ENCODE measurements at regions not wholly inside any gene's neighbourhood (a gene's known extent, or its start where the extent isn't known, plus 50 kb on each side); places are given as distances from the start of the nearest gene placed in this dataset.
A peak's percentile ranks its signal among the peaks of the same experiment; 100 is the strongest.
"Not testable (repeated sequence)": the region's sequence is repeated elsewhere in the genome, so short reads cannot be mapped to it uniquely, and the experiment has no call there.

DNA sequence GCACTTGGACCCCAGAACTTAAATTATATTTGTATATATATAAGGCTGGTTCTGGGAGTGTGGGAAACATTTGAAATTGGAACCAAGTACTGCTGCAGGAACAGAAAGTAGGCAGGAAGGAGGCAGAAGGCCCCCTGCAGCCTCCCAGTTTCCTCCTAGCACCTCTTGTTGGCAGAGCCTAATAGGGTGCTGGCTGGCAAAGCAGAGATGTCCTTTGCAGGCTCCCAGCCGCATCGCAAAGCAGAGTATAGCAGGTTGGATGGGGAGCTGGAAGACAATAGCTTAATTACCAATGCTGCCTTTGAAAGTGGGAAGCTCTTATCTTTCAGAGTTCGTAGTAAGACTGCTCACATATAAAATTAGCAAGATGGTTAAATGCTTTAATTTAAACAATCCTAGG lies 370.8 kb upstream of the C11orf87 start:
- TF ChIP-seq, protein P1, sequence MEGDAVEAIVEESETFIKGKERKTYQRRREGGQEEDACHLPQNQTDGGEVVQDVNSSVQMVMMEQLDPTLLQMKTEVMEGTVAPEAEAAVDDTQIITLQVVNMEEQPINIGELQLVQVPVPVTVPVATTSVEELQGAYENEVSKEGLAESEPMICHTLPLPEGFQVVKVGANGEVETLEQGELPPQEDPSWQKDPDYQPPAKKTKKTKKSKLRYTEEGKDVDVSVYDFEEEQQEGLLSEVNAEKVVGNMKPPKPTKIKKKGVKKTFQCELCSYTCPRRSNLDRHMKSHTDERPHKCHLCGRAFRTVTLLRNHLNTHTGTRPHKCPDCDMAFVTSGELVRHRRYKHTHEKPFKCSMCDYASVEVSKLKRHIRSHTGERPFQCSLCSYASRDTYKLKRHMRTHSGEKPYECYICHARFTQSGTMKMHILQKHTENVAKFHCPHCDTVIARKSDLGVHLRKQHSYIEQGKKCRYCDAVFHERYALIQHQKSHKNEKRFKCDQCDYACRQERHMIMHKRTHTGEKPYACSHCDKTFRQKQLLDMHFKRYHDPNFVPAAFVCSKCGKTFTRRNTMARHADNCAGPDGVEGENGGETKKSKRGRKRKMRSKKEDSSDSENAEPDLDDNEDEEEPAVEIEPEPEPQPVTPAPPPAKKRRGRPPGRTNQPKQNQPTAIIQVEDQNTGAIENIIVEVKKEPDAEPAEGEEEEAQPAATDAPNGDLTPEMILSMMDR (IDR thresholded peaks at IDR 0.05; ENCODE audit: low read depth, low read length), result no peak
- no peak overlapping the region for H3K4me3 ChIP-seq (ENCODE audit: low read depth, low read length)
- in situ Hi-C loops (cut with HindIII; ENCODE audit: low sequenced_read_pairs), result no loop called here
- no peak for DNase-seq (ENCODE audit: low read depth, low spot score)

DNA sequence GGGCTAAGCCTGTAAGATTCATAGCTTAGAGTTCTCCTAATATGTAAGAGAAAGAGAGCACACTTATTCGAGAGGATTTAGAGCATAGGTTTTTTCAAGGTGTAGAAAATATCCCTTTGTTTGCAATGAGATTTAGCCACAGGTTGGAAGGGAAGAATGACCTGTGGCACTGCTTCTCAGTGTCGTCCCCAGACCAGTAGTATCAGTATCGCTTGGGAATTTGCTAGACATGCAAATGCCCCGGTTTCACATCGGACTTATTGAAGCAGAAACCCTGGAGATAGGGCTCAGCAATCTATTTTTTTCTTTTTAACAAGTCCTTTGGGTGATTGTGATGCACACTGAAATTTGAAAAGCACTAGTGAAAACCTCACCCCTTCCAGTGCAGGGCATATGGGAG lies 362.6 kb upstream of the C11orf87 start:
- in situ Hi-C loops (cut with HindIII; ENCODE audit: low sequenced_read_pairs), result no loop called here
- DNase-seq (ENCODE audit: low read depth, low spot score), result no peak

DNA sequence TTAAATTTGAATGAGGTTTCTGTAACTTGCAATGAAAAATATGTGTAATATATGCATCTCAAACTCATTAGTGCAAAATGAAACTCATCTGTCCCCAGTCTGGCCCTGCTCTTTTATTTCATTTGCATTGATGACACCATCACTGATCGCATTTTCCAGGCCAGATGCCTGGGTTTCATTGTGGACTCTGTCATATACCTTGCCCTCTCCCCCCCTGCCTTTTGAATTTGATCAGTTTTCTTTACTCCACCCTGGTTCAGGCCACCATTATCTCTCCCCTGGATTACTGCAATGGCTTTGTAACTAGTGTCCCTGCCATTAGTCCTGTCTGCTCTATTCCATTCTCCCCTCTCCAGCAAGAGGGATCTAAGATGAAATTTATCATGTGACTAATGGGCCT lies 360.6 kb upstream of the C11orf87 start:
- TF ChIP-seq, protein P1 (IDR thresholded peaks at IDR 0.05; ENCODE audit: low read depth, low read length), result no peak
- in situ Hi-C loops (cut with HindIII; ENCODE audit: low sequenced_read_pairs), result no loop called here
- DNase-seq (ENCODE audit: low read depth, low spot score), result no peak
- no peak overlapping the region for H3K4me3 ChIP-seq (ENCODE audit: low read depth, low read length)

More for the DNA sequence above, 362.6 kb upstream of the C11orf87 start:
- TF ChIP-seq, protein P1 (IDR thresholded peaks at IDR 0.05; ENCODE audit: low read depth, low read length), result no peak
- H3K4me3 ChIP-seq (ENCODE audit: low read depth, low read length), result no peak overlapping the region

DNA sequence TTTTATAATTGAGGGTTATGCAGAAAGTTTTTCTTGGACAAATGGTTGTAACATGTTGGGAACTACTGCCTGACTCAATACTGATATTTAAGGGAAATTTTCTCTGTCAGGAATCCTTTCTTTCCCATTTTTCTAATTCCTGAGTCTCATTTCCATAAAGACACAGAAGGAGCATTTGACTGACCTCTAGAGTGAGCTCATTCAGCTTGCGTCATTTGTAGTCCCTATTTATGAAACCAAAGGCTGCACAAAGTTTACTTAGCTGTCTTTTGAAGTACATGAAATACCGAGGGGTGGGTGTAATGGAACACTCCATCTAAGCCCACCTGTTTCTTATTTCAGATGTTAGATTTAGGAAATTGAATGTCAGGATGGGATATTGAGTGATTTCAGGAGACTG lies 359.5 kb upstream of the C11orf87 start:
- peak; percentile 61 for DNase-seq (ENCODE audit: low read depth, low spot score)
- TF ChIP-seq, protein P1 (IDR thresholded peaks at IDR 0.05; ENCODE audit: low read depth, low read length), result no peak
- in situ Hi-C loops (cut with HindIII; ENCODE audit: low sequenced_read_pairs), result no loop called here
- H3K4me3 ChIP-seq (ENCODE audit: low read depth, low read length), result no peak overlapping the region

DNA sequence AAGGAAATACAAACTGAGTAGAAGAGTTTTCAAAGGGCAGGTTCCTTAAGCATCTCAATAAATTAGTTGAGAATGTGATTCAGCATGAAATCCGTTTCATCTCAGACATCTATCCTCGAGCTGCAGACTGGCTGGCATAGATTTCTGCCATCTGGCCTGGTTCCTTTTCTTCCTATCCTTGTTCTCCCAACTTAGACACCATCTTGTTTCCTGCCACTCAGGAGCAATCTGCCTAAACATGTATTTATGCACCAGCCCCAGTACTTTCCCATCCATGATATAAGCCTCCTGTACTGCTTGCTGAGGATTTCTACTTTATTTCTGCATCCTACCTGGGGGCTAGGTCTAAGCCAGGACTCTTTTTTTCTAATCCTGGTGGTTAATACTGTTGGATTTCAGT lies 359.1 kb upstream of the C11orf87 start:
- DNase-seq (ENCODE audit: low read depth, low spot score), result no peak
- in situ Hi-C loops (cut with HindIII; ENCODE audit: low sequenced_read_pairs), result no loop called here
- no peak overlapping the region for H3K4me3 ChIP-seq (ENCODE audit: low read depth, low read length)
- TF ChIP-seq, protein P1 (IDR thresholded peaks at IDR 0.05; ENCODE audit: low read depth, low read length), result no peak

DNA sequence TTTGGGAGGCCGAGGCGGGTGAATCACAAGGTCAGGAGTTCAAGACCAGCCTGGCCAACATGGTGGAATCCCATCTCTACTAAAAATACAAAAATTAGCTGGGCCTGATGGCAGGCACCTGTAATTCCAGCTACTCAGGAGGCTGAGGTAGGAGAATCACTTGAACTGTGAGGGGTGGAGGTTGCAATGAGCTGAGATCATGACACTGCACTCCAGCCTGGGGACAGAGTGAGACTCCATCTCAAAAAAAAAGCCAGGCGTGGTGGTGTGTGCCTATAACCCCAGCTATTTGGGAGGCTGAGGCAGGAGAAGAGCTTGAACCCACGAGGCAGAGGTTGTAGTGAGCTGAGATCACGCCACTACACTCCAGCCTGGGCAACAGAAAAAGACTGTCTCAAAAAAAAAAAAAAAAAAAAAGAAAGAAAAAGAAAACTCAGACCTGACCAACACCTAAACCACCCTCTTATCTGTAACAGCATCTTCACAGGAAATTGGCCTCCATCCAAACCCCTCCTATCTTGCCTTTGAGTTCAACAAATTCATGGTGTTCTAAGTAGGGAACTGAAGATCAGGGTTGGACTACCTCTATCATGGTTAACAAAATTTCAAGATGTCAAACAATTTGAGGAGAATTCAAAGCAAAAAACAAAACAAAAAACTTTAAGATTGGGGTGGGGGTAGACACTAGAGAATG lies 357.2 kb upstream of the C11orf87 start:
- H3K4me3 ChIP-seq (ENCODE audit: low read depth, low read length); in situ Hi-C loops (cut with HindIII; ENCODE audit: low sequenced_read_pairs); DNase-seq (ENCODE audit: low read depth, low spot score): not testable (repeated sequence)

DNA sequence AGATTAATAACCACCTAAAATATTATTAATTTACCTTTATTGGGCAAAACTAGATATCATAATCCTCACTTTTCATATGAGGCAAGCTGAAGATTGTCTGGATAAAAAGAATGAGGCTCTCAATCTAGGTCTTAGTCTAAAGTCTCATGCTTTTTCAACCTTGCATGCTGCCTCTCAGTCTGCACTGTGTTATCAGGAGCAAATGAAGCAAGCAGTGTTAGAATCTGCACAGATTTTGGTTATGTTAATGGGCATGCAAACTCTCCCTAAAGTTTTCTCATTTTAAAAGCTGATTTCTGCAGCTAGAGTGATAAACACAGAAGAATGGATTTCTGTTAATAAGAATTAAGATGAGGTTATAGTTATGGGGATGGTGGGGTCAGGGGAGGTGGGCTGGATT lies 350.7 kb upstream of the C11orf87 start:
- no peak overlapping the region for H3K4me3 ChIP-seq (ENCODE audit: low read depth, low read length)
- in situ Hi-C loops (cut with HindIII; ENCODE audit: low sequenced_read_pairs), result no loop called here
- TF ChIP-seq, protein P1 (IDR thresholded peaks at IDR 0.05; ENCODE audit: low read depth, low read length), result no peak
- peak; percentile 2 for DNase-seq (ENCODE audit: low read depth, low spot score)
